ENCODE measurements at regions not wholly inside any gene's neighbourhood (a gene's known extent, or its start where the extent isn't known, plus 50 kb on each side); places are given as distances from the start of the nearest gene placed in this dataset.

- Histone ChIP-seq H3K4me3 (no peak overlapping the region), H3K9me3 (peaks cover 0 to 6% (median 0%) of the 10 kb centered on the region in 4 donors), H3K27me3 (no peaks in the 10 kb centered on the region), H3K4me1 (no peaks in the 10 kb centered on the region), H3K27ac (no peak overlapping the region), H3K36me3 (no peaks in the 10 kb centered on the region)
- 88 to 94% (median 92%) methylated on average over 2 of the region's 2 CpGs for WGBS, 5 donors
- TF ChIP-seq EP300 (IDR thresholded peaks at IDR 0.05) (no peak), POLR2AphosphoS5 (IDR thresholded peaks at IDR 0.05) (no peak), CTCF (IDR thresholded peaks at IDR 0.05) (no peak), POLR2A (IDR thresholded peaks at IDR 0.05) (no peak)
- DNase-seq, result no peak
- intact Hi-C loops (cut with DNase I; ENCODE audit: low total_unique reads), result no loop called here
These were observed 127.1 kb downstream of the DIO2 start for GRCh38 chr14:80084196-80084595.

- no peaks in the 10 kb centered on the region for H3K4me1 ChIP-seq
- no peaks in the 10 kb centered on the region for H3K9me3 ChIP-seq
- intact Hi-C loops (cut with DNase I; ENCODE audit: low total_unique reads), result no loop called here
- H3K27ac ChIP-seq, result no peak overlapping the region
- H3K36me3 ChIP-seq, result no peaks in the 10 kb centered on the region
- 80 to 84% (median 80%) methylated on average over 4 of the region's 4 CpGs for WGBS, 5 donors
- no peak overlapping the region for H3K4me3 ChIP-seq
- no peaks in the 10 kb centered on the region for H3K27me3 ChIP-seq
- TF ChIP-seq POLR2A (IDR thresholded peaks at IDR 0.05), result no peak
- no peak for TF ChIP-seq EP300 (IDR thresholded peaks at IDR 0.05)
- TF ChIP-seq CTCF (IDR thresholded peaks at IDR 0.05), result no peak
- TF ChIP-seq POLR2AphosphoS5 (IDR thresholded peaks at IDR 0.05), result no peak
- no peak for DNase-seq
These were observed 130.7 kb downstream of the DIO2 start for GRCh38 chr14:80080601-80081000.

GRCh38 chr14:80078501-80078900 is 132.8 kb downstream of the DIO2 start:
- Histone ChIP-seq H3K36me3 (no peaks in the 10 kb centered on the region), H3K27me3 (no peaks in the 10 kb centered on the region), H3K27ac (no peak overlapping the region), H3K4me1 (no peaks in the 10 kb centered on the region), H3K9me3 (no peaks in the 10 kb centered on the region), H3K4me3 (no peak overlapping the region)
- TF ChIP-seq CTCF (IDR thresholded peaks at IDR 0.05), result no peak
- no peak for TF ChIP-seq POLR2AphosphoS5 (IDR thresholded peaks at IDR 0.05)
- no peak for TF ChIP-seq POLR2A (IDR thresholded peaks at IDR 0.05)
- TF ChIP-seq EP300 (IDR thresholded peaks at IDR 0.05), result no peak
- intact Hi-C loops (cut with DNase I; ENCODE audit: low total_unique reads), result no loop called here
- peak in 1 of 2 donors; percentile 2 for DNase-seq
- WGBS, 5 donors, result 70 to 89% (median 80%) methylated on average over 1 of the region's 1 CpG

GRCh38 chr14:80077262-80077661 is 134.0 kb downstream of the DIO2 start:
- no peaks in the 10 kb centered on the region for H3K36me3 ChIP-seq
- no peak overlapping the region for H3K27ac ChIP-seq
- no peaks in the 10 kb centered on the region for H3K27me3 ChIP-seq
- no peak overlapping the region for H3K4me3 ChIP-seq
- H3K4me1 ChIP-seq, result no peaks in the 10 kb centered on the region
- no peak for TF ChIP-seq CTCF (IDR thresholded peaks at IDR 0.05)
- DNase-seq, result no peak
- intact Hi-C loops (cut with DNase I; ENCODE audit: low total_unique reads), result no loop called here
- peaks cover 0 to 5% (median 5%) of the 10 kb centered on the region in 4 donors for H3K9me3 ChIP-seq

All from stomach (tissue), 8 donors.